Smooth muscle cell (in vitro differentiated cells): ENCODE measurements at regions not wholly inside any gene's neighbourhood (a gene's known extent, or its start where the extent isn't known, plus 50 kb on each side); places are given as distances from the start of the nearest gene placed in this dataset.

Experiments
- DNase-seq: peaks from one replicate; lab custom pipeline; 2025; ENCODE audit not compliant: unreplicated experiment; lab: John Stamatoyannopoulos, UW
- H2AFZ ChIP-seq: fragments of 200-600 bp; sonication (generic); 2 replicates; pipeline ENCODE4 v1.6.0; 2016; ENCODE audit warnings: antibody characterized with exemption, low read depth, mild to moderate bottlenecking
- H3F3A ChIP-seq: fragments of 200-600 bp; sonication (generic); 2 replicates; pipeline ENCODE4 v1.6.0; 2017; ENCODE audit warnings: antibody characterized with exemption, low read depth
- H3K27ac ChIP-seq: fragments of 200-600 bp; sonication (generic); 2 replicates; pipeline ENCODE4 v1.5.1; 2016; ENCODE audit warnings: low read depth, mild to moderate bottlenecking
- H3K27me3 ChIP-seq: fragments of 200-600 bp; sonication (generic); 2 replicates; pipeline ENCODE4 v1.6.1; 2016; ENCODE audit warnings: low read depth, mild to moderate bottlenecking
- H3K36me3 ChIP-seq: fragments of 200-600 bp; sonication (generic); 2 replicates; pipeline ENCODE4 v1.5.1; 2016; ENCODE audit warnings: low read depth
- H3K4me1 ChIP-seq: fragments of 200-600 bp; sonication (generic); 2 replicates; pipeline ENCODE4 v1.5.1; 2016; ENCODE audit warnings: low read depth
- H3K4me2 ChIP-seq: fragments of 200-600 bp; sonication (generic); 2 replicates; pipeline ENCODE4 v1.6.0; 2016; ENCODE audit warnings: mild to moderate bottlenecking
- H3K4me3 ChIP-seq: fragments of 200-600 bp; sonication (generic); 2 replicates; pipeline ENCODE4 v1.5.1; 2016; ENCODE audit warnings: mild to moderate bottlenecking
- H3K79me2 ChIP-seq: fragments of 200-600 bp; sonication (generic); 2 replicates; pipeline ENCODE4 v1.6.0; 2016; ENCODE audit warnings: low read depth, mild to moderate bottlenecking
- H3K9ac ChIP-seq: fragments of 200-600 bp; sonication (generic); 2 replicates; pipeline ENCODE4 v1.6.0; 2016; ENCODE audit warnings: low read depth
- H3K9me3 ChIP-seq: fragments of 200-600 bp; sonication (generic); replicated peaks from 2 replicates; pipeline ENCODE4 v1.5.1; 2016; ENCODE audit warnings: low read depth
- H4K20me1 ChIP-seq: fragments of 200-600 bp; sonication (generic); 2 replicates; pipeline ENCODE4 v1.6.0; 2016; ENCODE audit warnings: low read depth
- CTCF ChIP-seq: fragments of 200-600 bp; sonication (generic); IDR thresholded peaks from 2 replicates; pipeline ENCODE4 v1.5.1; 2017; ENCODE audit warnings: borderline replicate concordance, mild to moderate bottlenecking, antibody characterized with exemption; ENCODE audit not compliant: insufficient read depth, poor library complexity, severe bottlenecking
- WGBS: methylation state at CpG from one replicate; pipeline ENCODE4 v1.1.7; 2016; ENCODE audit warnings: low lambda C conversion rate; 5-methylcytosine and 5-hydroxymethylcytosine counted together

GRCh38 chr7:68319061-68319460 lies 1279.2 kb upstream of the AUTS2 start:
- Histone ChIP-seq H3K4me2 (no peak overlapping the region), H3K4me3 (no peak overlapping the region), H3K27ac (no peak overlapping the region), H2AFZ (no peak overlapping the region), H4K20me1 (no peaks in the 10 kb centered on the region), H3K4me1 (peaks cover 8% of the 10 kb centered on the region), H3K27me3 (peaks cover 4% of the 10 kb centered on the region), H3K36me3 (no peaks in the 10 kb centered on the region), H3K9ac (no peak overlapping the region), H3K9me3 (no peaks in the 10 kb centered on the region), H3F3A (peaks cover 4% of the 10 kb centered on the region), H3K79me2 (no peaks in the 10 kb centered on the region)
- TF ChIP-seq CTCF: no peak
- DNase-seq: no peak

GRCh38 chr7:68321076-68321639 lies 1277.1 kb upstream of the AUTS2 start:
- H3K27me3 ChIP-seq: no peaks in the 10 kb centered on the region
- peaks cover 4% of the 10 kb centered on the region for H3F3A ChIP-seq
- TF ChIP-seq CTCF: no peak
- H3K27ac ChIP-seq: no peak overlapping the region
- H3K9ac ChIP-seq: no peak overlapping the region
- H2AFZ ChIP-seq: no peak overlapping the region
- DNase-seq: no peak
- no peaks in the 10 kb centered on the region for H4K20me1 ChIP-seq
- no peak overlapping the region for H3K4me3 ChIP-seq
- 60% methylated on average over 4 of the region's 4 CpGs for WGBS
- no peak overlapping the region for H3K4me2 ChIP-seq
- no peaks in the 10 kb centered on the region for H3K36me3 ChIP-seq
- H3K79me2 ChIP-seq: no peaks in the 10 kb centered on the region
- no peaks in the 10 kb centered on the region for H3K9me3 ChIP-seq
- peaks cover 8% of the 10 kb centered on the region for H3K4me1 ChIP-seq

- no peak for TF ChIP-seq CTCF
- 88% methylated on average over 5 of the region's 5 CpGs for WGBS
- H3K4me2 ChIP-seq: no peak overlapping the region
Observed at GRCh38 chr7:68321776-68322496, 1276.3 kb upstream of the AUTS2 start.

GRCh38 chr7:68324621-68325020 lies 1273.7 kb upstream of the AUTS2 start:
- Histone ChIP-seq H3K4me2 (no peak overlapping the region), H2AFZ (no peak overlapping the region), H4K20me1 (no peaks in the 10 kb centered on the region), H3K27me3 (no peaks in the 10 kb centered on the region), H3K27ac (no peak overlapping the region), H3K9me3 (no peaks in the 10 kb centered on the region), H3K4me3 (no peak overlapping the region), H3K36me3 (no peaks in the 10 kb centered on the region), H3K4me1 (peaks cover 8% of the 10 kb centered on the region), H3F3A (peaks cover 4% of the 10 kb centered on the region), H3K79me2 (no peaks in the 10 kb centered on the region), H3K9ac (no peak overlapping the region)
- TF ChIP-seq CTCF: no peak
- no peak for DNase-seq
- WGBS: 95% methylated on average over 6 of the region's 6 CpGs

More at GRCh38 chr7:68321776-68322496, 1276.3 kb upstream of the AUTS2 start:
- peaks cover 4% of the 10 kb centered on the region for H3F3A ChIP-seq
- H3K9me3 ChIP-seq: no peaks in the 10 kb centered on the region
- H3K27me3 ChIP-seq: no peaks in the 10 kb centered on the region
- H3K79me2 ChIP-seq: no peaks in the 10 kb centered on the region
- H3K9ac ChIP-seq: no peak overlapping the region
- H3K36me3 ChIP-seq: no peaks in the 10 kb centered on the region
- peaks cover 8% of the 10 kb centered on the region for H3K4me1 ChIP-seq
- H3K27ac ChIP-seq: no peak overlapping the region
- no peak for DNase-seq
- H2AFZ ChIP-seq: no peak overlapping the region
- H3K4me3 ChIP-seq: no peak overlapping the region
- no peaks in the 10 kb centered on the region for H4K20me1 ChIP-seq
